HG03097 (cell line): ENCODE measurements at regions not wholly inside any gene's neighbourhood (a gene's known extent, or its start where the extent isn't known, plus 50 kb on each side); places are given as distances from the start of the nearest gene placed in this dataset.

Experiments
- ATAC-seq: cut with Tn5 transposase; IDR thresholded peaks from one replicate; pipeline ENCODE4 v1.9.1; 2021; ENCODE audit not compliant: unreplicated experiment, low FRiP score

DNA sequence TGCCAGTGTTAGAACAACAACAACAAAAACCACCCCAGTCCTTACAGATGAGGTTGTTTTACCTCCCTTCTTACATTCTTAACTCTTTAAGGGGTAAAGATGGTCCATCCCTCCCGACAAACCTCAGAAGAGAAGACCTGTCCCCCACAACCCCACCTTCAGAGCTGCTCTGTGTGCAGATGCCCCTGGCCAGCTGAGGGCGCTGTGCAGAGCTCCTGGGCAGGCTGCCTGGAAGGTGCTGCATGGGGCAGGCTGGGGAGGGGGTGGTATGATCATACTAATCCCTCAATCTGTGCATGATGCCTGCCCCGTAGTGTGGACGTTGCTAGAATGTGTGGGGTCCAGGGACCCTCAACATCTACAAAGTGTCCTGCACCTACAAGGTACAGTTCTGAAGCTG lies 387.1 kb downstream of the INHBA start:
- no peak for ATAC-seq

GRCh38 chr7:41313171-41313570 lies 389.7 kb downstream of the INHBA start:
- ATAC-seq: no peak

- ATAC-seq: no peak
Measured at GRCh38 chr7:41312235-41312634, 390.7 kb downstream of the INHBA start.

DNA sequence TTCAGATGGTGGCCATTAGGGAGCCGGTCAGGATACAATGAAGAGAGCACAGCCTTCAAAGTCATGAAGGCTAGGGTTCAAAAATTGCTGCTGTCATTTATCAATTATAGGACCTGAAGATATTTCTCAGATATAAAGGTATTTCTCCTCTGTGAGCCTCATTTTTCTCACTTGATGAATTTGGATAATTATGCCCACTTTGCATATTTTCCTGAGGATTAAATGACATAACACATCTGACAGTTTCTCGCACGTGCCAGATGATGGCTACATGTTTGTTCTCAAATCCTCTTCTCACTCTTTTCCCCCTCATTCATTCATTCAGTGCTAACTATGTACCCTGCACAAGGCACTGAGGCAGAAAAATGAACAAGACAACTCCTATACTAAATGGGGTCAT lies 391.6 kb downstream of the INHBA start:
- no peak for ATAC-seq

DNA sequence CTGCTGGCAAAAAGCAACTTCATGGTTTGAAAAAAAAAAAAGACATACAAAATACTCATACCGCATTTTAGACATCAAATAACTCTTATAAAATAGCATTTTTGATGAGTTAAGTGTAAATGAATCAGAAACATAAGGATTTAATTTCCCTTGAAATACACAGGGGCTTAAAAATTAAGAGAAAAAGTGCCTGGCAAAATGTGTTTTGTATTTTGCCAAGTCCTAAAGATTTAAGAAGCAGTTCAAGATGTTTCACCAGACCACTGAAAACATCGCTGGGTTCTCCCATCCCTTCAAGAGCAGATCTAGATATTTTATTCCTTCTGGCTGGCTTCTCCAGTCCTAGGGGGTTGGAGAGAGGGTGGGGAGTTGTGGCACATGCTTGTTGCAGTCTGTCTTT lies 396.4 kb downstream of the INHBA start:
- no peak for ATAC-seq

- ATAC-seq: no peak
Measured at GRCh38 chr7:41305001-41305400, 397.9 kb downstream of the INHBA start.

DNA sequence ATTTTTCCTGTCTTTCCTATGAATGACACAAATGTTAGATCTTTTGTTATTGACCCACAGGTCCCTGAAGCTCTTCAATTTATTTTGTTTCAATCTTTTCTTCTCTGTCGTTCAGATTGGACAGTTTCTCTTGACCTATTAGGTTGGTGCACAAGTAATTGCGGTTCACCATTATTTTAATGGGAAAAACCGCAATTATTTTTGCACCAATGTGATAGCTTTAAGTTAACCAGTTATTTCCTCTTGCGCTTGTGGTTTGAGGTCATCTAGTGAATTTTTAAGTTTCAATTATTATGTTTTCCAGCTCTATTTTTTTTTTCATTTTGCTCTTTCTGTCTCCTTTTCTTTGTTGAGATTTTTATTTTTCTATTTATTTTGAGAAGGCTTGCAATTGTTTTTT lies 399.2 kb downstream of the INHBA start:
- no peak for ATAC-seq

- ATAC-seq: no peak
Measured at GRCh38 chr7:41298409-41298808, 404.5 kb downstream of the INHBA start.

- no peak for ATAC-seq
Measured at GRCh38 chr7:41297166-41297565, 405.7 kb downstream of the INHBA start.

DNA sequence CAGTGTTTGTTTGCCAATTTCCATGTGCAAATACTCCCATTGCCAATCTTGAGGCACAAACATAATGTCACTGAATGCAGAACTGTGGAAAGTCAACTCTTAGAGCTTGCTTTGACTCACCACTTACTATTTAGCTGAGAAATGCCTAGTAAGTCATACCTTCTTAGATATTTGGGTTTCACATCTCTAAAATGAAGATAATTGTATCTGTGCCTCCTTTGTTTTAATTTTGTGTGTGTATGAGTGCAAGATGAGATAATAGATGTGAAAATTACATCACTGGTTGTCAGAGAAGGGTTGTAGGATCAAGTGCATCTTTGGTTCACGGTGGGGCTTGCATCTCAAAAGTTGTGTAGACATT lies 407.5 kb downstream of the INHBA start:
- no peak for ATAC-seq

DNA sequence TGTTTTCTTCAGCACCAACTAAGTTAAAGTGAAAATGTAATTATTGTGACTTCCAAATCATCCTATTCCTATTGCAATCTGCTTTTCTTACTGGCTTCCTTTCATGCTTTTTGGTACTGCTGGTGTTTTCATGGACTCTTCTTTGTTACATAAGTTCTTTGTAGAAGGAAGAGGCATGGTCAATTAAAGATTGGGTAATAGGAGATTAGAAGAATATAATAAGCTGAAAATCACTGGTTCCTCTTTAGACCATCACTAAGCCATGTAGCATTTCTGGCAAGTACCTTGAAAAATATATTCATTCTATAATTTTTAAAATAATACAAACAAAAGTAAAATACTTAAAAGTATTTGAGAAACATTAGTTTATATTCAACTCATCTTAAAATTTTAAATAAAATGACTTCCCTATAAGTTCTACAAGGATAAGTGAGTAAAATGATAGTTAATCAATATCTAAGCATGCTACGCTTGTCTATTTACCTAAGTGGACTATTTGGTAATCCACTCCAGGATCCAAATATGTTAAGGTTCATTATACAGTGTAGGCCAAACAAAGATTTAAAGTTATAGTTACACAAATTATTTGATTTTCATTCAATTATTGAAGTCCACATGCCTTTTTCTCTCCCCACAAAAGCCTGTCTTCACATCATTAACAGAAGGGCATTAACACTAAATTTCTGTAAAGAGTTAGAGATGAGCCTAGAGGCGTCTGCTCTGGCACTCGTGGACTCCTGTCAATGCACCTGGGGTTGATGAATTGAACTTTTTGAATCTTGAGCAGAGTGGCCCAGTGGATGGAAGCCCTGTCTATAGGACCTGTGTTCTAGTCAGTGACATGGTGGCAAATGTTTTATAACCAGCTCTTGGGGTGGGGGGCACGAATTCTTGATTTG lies 408.1 kb downstream of the INHBA start:
- no peak for ATAC-seq

- no peak for ATAC-seq
Measured at GRCh38 chr7:41292487-41292886, 410.4 kb downstream of the INHBA start.

DNA sequence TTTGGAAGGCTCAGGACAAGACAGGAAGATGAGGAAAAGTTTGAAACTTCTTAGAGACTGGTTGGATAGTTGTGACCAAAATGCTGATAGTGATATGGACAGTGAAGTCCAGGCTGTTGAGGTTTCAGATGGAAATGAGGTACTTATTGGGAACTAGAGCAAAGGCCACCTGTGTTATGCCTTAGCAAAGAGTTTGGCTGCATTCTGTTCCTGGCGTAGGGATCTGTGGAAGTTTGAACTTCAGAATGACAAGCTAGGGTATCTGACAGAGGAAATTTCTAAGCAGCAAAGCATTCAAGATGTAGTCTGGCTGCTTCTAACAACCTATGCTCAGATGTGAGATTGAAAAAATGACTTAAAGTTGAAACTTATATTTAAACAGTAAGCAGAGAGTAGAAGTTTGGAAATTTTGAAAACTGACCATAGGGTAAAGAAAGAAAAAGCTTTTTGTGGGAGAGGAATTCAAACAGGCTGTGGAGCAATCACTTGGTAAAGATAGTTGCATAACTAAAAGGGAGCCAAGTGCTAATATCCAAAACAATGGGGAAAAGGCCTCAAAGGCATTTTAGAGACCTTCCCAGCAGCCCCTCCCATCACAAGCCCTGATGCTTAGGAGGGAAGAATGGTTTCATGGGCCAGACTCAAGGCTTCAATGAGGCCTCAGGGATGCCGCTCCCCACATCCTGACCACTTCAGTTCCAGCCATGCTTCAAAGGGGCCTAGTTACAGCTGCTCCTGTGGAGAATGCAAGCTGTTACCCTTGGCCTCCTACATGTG lies 415.1 kb downstream of the INHBA start:
- ATAC-seq: no peak

GRCh38 chr7:41280491-41280890 lies 422.4 kb downstream of the INHBA start:
- no peak for ATAC-seq

DNA sequence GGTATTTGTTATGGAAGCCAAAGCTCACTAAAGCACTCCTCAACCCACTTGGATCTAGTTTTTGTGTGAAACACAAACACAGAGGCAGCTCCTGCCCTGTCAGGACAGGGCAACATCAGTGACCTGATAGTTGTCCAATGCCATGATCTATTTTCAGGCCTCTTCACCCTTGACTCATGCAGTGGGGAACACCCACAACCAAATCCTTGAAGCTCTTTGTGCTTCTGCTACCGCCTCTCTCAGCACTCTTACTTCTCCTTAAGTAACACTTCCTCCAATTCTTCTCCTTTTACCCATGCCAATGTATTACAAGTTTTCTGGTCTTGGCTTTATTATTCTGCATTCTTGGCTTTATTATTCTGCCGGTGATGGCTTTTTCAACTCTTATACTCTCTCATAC lies 425.3 kb downstream of the INHBA start:
- ATAC-seq: no peak

DNA sequence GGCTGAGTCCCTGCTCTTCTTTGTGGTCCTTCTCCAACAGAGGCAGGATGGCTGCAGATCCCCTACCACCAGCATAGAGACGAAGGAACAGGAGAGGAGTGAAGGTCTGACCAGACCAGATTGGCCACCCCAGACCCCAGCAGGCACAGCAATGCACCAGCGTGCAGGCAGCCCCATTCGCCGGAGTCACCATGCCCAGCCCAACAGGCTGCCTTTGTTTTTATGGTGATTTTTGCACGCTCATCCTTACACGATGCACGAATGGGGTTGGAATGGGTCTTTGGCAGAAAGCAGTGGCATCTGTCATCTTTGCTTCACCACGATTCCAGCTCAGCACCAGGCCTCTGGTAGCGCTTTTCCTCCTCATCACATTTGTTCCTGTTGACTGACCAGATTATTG lies 427.6 kb downstream of the INHBA start:
- no peak for ATAC-seq

GRCh38 chr7:41274179-41274578 lies 428.7 kb downstream of the INHBA start:
- ATAC-seq: no peak

GRCh38 chr7:41272664-41273063 lies 430.2 kb downstream of the INHBA start:
- ATAC-seq: no peak

DNA sequence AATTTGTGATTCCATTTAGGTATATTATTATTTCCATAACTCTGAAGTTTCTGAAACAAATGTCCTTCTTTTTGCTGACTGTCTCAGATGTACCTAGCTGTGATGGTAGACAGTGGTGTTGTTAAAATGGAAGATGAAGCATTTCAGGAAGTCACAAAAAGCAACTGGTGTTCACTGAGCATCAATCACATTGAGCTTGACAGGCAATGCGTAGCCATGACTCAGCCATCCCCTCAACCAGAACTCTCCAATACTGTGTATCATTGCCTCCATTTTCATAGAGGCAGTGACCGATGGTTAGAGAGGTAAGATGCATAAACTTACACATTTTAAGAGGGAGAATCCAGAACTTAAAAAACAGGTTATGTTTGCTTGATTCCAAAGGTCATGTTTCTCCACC lies 434.0 kb downstream of the INHBA start:
- ATAC-seq: no peak

DNA sequence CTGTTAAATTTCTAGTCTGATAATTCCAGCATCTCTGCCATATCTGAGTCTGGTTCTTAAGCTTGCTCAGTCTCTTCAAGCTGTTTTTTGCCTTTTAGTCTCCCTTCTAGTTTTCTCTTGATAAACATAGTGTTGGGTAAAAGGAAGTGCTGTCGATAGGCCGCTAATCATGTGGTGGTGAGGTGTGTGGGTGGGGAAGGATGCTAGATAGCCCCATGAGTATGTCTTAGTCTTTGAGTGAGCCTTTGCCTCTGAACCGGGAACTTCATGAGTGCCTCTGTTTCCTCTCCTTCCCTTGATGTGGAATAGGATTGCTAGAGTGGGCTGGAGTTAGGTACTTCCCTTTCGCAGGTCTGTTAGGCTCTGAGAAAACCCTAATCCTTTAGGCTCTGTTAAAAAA lies 441.8 kb downstream of the INHBA start:
- ATAC-seq: no peak

- ATAC-seq: no peak
Measured at GRCh38 chr7:41257660-41258059, 445.2 kb downstream of the INHBA start.
